GM03348 (cell line): ENCODE measurements at regions not wholly inside any gene's neighbourhood (a gene's known extent, or its start where the extent isn't known, plus 50 kb on each side); places are given as distances from the start of the nearest gene placed in this dataset.
A peak's percentile ranks its signal among the peaks of the same experiment; 100 is the strongest.

Experiments used
- DNase-seq: peaks from one replicate; pipeline ENCODE4 v3.0.0; 2012; ENCODE audit warnings: low spot score

DNA sequence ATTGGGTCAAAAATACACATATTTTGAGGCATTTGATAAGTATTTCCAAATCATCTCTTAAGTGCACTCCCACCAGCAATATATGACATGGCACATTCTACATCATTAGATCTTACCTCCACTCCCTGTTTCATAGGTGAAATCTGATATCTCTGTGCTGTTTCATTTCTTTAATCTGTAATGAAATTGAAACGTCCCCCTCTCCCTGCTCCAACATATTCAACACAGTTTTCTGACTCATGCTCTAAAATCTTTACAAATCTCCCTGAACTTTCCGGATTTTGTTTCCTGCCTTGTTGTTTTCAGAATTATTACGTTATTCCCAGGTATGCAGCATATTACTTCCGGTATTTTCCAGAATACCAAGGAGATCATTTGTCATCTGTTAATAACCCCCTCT, 66.1 kb upstream of the AKT3 start:
- DNase-seq, result no peak

DNA sequence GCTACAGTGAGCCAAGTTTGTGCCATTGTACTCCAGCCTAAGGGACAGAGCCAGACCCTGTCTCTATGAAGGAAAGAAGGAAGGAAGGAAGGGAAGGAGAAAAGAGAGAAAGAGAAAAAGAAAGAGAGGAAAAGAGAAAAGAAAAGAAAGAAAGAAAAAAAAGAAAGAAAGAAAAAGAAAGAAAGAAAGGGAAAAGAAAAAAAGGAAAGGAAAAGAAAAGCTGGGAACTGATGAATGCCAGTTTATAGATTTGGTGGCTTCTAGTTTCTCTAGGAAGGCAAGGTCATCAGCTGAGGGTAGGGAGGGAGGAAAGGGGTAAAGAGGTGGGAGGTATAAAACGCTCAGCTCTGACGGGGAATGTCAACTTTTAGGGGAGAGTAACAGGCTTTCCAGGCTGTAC, 62.3 kb upstream of the AKT3 start:
- no peak for DNase-seq

DNA sequence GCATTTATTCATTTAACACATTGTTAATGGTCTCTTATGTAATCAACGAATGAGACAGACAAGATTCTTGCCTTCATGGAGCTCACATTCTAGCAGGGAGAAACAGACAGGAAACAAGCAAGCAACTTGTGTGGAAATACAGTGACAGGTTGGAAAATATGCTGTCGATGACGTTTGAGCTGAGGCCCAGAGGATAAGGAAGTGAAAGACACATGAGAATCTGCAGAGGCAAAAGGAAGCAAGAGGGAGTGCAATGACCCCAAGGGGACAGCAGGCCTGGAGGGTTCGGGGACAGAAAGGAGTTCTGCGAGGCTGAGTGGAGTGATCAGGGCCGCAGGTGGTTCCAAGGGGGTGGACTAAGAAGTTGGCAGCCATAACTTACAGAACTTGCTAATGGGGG, 60.6 kb upstream of the AKT3 start:
- no peak for DNase-seq

DNA sequence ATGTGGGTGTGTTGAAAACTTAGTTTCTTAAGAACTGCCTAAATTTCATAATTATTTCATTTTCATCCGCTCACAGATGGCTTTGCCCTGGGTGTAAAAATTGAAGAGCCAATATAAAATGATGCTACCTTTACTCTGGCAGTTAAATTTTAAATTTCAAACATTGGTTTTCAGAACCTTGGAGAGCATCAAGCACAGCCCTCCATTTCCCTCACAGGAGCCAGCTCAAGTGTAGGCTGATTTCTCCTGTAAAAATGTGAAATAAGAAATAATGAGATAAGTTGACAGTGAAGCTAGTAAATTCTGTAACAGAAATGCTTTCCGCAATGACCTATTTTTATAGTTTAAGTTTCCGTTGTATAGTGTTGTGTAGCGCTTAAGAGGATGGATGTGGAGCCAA, 53.9 kb upstream of the AKT3 start:
- DNase-seq, result peak; percentile 45

DNA sequence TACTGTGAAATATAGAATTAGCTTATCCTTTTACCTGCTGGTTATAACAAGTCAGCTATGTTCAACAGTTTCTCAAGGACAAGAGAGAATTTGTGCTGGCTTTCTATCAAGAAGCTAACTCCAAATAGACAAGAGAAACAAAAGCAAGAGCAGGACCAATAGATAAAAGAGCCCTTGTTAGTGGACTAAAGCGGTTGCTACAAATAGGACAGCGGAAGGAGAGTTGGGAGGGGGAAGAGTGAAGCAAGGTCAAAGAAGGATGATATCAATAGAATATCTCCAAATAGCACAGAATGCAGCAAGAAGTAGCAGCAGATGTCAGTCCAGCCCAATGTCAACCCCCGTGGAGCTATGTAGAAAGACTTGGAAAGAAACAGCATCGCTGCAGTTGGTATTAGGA, 53.0 kb upstream of the AKT3 start:
- DNase-seq, result no peak

DNA sequence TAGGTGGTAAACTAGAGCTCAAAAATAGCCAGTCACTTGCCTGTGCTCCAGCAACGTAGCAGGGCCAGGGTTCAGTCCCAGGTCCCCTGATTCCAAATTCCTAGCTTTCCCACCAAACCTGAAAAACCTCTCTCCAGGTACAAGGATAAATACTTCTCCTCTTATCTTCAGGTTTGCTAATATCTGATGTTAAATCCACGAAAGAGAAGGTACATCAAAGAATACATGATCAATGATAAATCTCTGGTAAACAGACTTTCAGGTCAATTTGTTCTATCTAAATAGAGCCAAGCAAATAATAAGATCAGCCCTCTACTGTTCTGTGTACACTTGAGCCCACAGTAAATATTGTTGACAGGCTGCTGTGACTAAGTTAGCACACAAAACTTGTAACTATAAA, 52.1 kb upstream of the AKT3 start:
- no peak for DNase-seq
